Hepatic stellate cell (primary cell): ENCODE measurements at regions not wholly inside any gene's neighbourhood (a gene's known extent, or its start where the extent isn't known, plus 50 kb on each side); places are given as distances from the start of the nearest gene placed in this dataset.

Source experiments
- DNase-seq: peaks from one replicate; pipeline ENCODE4 v3.0.0; 2011; ENCODE audit warnings: low spot score

GRCh38 chr16:73882033-73882432 is 414.6 kb upstream of the PSMD7 start:
- no peak for DNase-seq

- no peak for DNase-seq
These were observed 417.0 kb upstream of the PSMD7 start for GRCh38 chr16:73879621-73880020.

DNA sequence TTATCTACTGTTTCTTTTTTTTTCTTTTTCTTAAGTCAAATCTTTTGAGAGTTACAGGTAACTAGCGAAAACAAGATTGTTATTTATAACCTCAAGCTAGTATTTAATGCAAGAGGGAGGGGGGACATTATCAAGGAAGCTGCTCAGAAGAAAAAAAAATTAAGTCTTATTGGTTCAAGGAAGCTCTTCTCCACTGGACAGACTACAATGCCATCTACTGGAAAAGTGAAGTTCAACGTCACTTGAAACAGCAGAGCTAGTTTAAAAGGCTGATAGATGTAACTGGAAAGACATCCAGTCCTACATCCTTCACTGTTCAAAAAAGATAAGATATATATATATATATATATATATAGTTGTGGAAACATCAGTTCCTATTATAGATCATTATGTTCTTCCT is 418.0 kb upstream of the PSMD7 start:
- DNase-seq, result peak; percentile 17

GRCh38 chr16:73877150-73877549 is 419.5 kb upstream of the PSMD7 start:
- no peak for DNase-seq

GRCh38 chr16:73875996-73876690 is 420.5 kb upstream of the PSMD7 start:
- DNase-seq, result no peak

DNA sequence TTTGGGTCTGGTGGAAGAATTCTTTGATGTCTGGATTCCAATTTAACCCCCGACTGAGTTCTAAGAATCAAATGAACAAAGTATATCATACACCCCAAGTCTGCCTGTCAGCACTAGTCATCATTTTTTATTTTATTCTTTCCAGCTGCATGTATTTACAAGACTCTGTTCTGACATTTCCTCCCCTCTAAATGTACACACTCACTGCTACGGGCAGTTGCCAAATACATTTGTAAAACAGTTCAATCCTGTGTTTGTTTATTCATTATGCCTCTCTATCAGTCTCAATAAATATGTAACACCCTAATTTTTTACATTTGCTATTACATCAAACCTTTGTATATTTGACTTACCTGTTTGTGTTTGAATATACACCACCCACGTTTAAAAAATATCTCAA is 422.3 kb upstream of the PSMD7 start:
- no peak for DNase-seq

- no peak for DNase-seq
These were observed 423.0 kb upstream of the PSMD7 start for GRCh38 chr16:73873643-73874042.

GRCh38 chr16:73872856-73873255 is 423.8 kb upstream of the PSMD7 start:
- DNase-seq, result no peak

DNA sequence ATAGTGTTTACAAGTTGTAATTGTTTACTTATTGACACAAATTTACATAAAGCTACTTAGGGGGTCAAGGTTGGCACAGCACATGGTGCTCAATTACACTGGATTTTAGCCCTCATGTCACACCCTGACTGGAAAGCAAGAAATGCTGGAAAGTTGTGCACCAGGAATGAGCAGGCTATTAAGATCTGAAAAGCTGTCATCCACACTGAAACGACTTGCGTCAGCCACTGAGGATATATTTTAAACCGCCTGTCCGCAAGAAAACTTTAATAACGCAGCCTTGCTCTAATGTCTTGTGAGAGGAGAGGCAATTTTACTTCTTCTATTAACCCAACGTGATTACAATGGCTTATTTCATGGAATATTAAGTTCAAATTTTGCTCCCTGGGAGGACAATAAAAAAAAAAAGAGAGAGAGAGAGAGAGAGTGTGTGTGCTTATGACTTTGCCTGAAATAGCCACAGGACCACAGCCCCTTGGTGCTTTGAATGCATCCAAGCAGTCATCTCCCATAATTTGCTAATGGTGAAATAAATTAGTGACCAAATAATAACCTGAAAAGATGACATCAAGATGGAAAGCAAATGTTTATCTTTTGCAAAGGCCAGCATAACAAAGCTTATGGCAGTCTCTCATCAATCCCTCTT is 425.4 kb upstream of the PSMD7 start:
- DNase-seq, result no peak

GRCh38 chr16:73869126-73869525 is 427.5 kb upstream of the PSMD7 start:
- no peak for DNase-seq

DNA sequence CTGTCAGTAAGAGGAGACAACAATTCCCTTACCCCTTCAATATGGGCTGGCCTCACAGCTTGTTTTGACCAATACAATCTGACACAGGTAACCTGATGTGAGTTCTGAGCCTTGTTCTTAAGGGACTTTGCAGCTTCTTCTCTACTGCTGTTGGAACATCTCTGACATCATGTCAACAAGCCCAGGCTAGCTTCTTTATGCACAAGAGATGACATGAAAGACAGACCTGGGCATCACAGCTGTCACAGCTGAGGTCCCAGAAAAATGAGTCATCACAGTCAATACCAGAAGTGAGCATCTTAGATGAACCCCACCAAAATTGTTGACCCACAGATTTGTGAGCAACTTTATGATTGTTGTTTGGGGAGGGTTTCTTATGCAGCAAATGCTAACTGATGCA is 431.7 kb upstream of the PSMD7 start:
- no peak for DNase-seq

GRCh38 chr16:73858326-73858725 is 438.3 kb upstream of the PSMD7 start:
- DNase-seq, result no peak

- no peak for DNase-seq
These were observed 442.6 kb upstream of the PSMD7 start for GRCh38 chr16:73853968-73854367.

DNA sequence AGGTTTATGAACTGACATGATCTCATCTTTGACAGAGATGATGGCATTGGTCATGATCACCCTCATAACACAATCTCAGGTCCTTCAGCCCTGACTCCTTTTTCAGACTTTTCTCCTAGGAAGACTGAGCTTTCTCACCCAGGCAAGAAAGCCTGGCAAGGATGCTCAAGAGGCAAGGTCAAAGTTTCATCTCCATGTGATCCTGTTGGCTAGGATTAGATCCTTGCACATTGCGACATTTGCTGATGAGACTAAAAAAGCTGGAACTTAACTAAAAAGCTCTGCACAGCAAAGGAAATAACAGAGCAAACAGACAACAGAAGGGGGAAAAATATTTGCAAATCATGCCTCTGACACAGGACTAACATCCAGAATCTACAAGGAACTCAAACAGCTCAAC is 444.1 kb upstream of the PSMD7 start:
- DNase-seq, result no peak

DNA sequence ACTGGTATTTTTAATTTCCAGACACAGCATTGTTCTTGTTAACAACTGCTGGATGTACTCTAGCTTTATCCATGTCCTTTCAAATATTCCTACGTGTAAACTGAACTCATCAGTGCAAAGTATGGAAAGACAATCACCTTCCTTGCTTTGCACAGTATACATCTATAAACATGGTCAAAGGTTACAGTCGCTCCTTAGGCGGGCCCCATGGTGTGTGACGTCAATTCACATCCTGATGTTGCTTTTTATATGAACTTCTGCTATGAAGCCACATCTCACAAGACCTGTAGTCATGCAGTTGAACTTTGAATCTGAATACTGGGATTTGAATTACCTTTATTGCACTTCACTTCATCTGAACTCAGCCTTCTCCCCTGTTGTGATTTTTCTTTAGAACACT is 447.6 kb upstream of the PSMD7 start:
- no peak for DNase-seq

DNA sequence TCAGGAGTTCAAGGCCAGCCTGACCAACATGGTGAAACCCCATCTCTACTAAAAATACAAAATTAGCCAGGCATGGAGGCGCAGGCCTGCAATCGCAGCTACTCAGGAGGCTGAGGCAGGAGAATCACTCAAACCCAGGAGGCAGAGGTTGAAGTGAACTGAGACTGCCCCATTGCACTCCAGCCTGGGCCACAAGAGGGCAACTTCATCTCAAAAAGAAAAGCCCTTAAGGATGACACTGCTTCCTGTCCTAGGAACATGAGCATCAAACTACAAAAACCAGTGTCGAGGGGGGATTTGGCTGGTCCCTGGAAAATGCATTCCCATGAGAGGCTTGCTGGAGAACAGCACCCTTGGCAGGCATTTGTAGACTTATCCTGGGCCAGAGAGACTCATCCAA is 449.5 kb upstream of the PSMD7 start:
- no peak for DNase-seq

GRCh38 chr16:73846356-73846755 is 450.3 kb upstream of the PSMD7 start:
- no peak for DNase-seq

- no peak for DNase-seq
These were observed 450.6 kb upstream of the PSMD7 start for GRCh38 chr16:73846007-73846330.

GRCh38 chr16:73845238-73846006 is 451.2 kb upstream of the PSMD7 start:
- no peak for DNase-seq

DNA sequence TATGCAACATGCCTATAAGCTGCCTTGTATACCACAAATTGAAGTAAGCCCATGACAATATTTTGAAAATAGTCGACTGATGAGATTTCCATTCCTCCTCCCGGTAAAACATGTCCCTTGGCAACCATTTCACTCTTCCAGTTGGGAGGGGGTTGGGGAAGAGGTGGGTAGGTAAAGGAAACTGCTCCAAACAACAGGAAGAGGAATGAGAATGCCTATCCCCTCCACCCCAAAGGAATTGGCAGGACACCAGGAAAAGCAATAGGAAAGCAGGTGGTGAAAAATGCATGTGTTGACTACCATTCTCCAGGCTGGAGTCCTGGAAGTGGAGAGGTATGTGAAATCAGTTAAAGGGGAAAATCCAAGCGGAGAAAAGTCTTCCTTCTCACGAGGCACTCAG is 455.9 kb upstream of the PSMD7 start:
- DNase-seq, result no peak

DNA sequence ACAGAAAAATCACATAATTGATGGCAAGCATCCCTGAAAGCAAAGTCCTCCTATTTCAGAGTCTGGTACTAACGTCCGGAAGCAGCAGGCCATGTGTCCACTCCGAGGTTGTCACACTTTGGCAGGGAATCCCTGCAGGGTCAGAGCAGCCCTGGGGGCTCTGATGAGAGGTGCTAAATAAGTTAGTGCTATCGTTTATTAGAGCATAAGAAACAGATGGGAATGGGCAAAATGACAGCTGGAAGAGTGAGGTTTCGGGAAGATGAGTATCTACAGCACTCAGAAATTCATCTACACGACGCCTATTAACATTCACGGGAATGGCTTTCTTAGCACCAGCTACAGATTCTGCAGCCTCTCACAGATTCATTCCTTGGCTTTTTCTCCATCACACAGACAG is 465.4 kb upstream of the PSMD7 start:
- DNase-seq, result no peak

GRCh38 chr16:73823205-73823849 is 473.3 kb upstream of the PSMD7 start:
- no peak for DNase-seq
